HG03342 (cell line): ENCODE measurements at regions not wholly inside any gene's neighbourhood (a gene's known extent, or its start where the extent isn't known, plus 50 kb on each side); places are given as distances from the start of the nearest gene placed in this dataset.

Source experiments
- ATAC-seq: cut with Tn5 transposase; IDR thresholded peaks from one replicate; pipeline ENCODE4 v1.9.1; 2021; ENCODE audit warnings: mild to moderate bottlenecking, moderate library complexity; ENCODE audit not compliant: unreplicated experiment

DNA sequence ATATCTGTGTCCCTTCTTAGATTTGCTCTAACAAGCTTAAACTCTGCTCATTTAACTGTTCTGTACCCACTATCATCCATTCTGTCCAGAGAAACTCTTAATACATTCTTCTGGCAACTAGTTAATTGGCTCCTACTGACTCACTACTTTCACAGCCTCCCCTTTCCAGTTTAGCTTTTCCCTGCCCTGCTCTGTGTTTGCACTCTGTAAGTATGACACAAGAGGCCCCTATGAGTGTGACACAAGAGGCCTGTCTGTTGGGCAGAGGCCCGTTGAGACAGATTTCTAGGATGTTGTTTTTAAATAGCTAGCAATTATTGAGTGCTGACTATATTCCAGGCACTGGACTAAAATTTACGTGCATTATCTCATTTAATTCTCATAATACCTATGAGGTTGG, 246.0 kb upstream of the DAAM1 start:
- ATAC-seq: no peak

DNA sequence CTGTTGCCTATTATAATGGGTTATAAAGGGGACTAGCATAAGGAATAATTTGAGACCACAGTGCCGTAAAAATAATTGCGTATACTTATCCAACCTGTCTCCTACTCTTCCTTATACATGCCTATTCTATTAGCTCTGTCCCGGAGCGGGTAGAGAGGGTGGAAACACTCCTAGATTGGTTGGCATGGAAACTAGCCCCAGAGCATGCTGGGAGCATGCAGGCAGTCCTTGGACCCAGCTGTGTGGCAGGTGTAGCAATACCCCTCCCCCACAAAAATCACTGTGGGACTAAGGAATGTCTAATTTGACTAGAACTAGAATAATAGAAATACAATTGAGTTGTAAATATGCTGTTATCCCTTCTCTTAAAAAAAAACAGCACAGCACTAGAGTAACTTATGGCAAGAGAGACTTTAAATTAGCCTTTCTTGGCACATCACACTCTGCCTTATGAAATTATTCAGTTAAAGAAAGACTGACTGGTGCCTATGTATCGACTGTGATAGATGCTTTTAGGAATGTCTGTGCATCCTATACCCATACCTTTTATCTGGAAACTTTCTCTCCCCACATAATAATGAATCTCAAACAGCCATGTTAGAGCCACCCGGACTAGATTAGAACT, 244.0 kb upstream of the DAAM1 start:
- ATAC-seq: no peak

DNA sequence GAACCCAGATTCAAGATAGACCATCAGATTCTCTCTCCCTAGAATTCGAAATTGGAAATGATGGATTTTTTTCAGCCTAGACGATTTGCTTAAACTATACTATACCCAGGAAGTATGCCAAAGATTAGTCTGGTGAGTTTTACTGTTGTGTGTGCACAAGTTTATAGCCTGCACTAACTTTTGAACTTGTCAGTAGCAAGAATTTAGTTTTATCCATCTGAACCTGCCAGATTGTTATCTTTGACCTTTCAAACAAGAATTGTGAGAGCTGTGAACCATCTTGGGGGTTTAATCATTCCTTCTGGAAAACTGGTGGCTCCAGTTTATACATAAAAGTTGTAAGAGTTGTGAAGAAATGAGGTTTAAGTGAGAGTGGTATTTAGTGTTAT, 243.5 kb upstream of the DAAM1 start:
- no peak for ATAC-seq

DNA sequence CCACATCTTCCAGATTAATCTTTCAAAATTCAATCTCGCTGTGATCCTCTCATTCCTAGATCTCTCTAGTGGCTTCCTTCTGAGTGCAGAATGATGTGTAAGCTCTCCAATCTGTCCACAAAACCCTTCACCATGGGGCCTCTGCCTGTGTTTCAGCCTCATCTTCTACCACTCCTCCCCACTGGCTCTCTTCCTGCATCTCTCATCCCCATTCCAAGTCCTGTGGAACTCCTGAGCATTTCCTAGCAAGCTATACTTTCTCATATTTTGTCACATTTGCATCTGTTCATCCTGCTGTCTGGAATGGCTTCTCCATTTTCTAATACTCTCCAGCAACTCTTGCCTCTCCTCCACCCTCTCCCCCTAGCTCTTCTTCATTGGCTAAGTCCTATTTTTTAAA, 242.0 kb upstream of the DAAM1 start:
- ATAC-seq: no peak

DNA sequence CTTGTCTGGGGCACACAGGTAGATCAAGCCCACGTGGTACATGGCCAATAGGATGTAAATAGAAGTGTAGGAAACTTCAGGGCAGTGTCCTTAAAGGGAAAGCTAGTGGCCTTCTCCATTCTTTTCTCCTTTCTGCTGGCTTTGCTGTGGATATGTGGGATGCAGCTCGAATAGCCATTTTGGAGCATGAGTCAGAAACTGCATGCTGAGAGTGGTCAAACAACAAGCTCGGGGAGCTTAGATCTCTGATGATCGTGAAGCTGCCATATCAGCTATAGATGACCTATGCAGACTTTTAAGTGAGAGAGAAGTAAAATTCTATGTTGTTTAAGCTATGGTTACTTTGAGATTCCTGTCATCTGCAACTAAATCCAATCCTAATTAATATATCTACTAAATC, 241.3 kb upstream of the DAAM1 start:
- no peak for ATAC-seq

DNA sequence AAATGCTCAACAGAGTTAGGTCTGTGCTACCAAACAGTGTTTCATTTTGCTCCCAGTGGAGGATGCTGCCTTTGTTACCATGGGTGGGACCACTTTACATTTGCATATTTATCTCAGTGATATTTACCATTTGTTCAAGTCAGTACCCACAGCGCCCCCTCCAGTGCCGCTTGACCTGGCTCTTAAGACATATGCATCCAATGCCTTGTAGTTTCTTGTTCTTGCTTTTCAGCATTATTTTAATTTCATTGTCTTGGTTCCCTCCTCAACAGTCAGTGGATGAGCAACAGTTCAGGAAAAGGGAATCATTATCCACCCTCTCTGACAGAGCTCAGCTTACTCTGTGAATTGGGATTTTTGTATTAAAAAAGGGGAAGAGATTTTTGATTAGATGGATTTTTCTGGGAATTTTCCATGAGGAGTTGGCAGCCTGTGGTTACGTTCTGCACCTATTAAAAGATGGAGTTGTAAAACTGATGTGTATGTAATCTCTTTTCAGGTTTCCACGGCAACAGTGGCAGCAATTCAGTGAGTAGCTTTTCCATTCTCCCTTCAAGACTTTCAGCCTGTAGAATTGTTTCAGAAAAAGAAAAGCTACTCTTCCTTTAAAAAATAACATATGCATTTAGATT, 240.5 kb upstream of the DAAM1 start:
- ATAC-seq: no peak

DNA sequence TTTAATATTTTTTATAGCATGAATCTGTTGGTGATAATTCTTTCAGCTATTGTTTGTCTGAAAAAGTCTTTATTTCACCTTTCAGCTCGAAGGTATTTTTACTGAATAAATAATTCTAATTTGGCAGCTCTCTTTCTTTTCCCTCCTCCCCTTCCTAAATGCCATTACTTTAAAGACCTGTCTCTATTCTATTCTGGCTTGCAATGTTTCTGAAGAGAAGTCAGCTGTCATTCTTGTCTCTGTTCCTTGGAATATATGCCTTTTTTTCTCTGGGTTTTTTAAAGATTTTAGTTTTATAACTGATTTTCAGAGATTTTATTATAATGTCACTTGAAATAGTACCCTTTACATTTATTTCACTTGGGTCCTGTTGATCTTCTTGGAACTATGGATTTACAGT, 237.9 kb upstream of the DAAM1 start:
- ATAC-seq: no peak

DNA sequence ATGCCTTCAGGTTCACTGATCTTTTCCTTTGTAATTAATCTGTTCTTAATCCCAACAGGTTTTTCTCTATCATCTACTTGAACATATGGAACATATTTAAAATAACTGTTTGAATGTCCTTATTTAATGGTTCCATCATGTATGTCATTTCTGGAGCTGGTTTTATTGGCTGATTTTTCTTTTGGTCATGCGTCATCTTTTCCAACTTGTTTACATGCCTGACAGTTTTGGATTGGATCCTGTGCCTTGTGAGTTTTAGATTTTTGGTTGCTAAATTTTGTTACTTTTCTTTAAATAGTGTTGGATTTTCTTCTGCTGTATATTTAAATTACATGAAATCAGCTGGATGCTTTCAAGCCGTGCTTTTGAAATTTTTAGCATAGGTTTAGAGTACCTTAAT, 237.3 kb upstream of the DAAM1 start:
- no peak for ATAC-seq

DNA sequence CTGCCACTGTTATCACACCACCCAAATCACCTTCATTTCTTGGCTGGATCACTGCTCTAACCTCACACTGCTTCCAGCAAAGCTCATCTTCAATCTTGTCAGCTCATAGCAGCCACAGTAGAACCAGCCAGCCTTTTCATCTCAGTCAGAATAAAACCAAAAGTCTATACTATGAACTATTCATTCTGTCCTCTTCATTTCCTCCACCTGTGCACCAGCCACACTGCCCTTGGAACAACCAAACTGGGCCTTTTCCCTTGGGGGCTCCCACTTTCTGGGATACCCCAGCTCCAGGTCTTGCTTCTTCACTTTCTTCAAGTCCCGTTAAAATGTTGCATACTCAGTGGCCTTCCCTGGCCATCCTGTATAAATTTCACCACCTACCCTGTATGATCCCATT, 234.4 kb upstream of the DAAM1 start:
- no peak for ATAC-seq

DNA sequence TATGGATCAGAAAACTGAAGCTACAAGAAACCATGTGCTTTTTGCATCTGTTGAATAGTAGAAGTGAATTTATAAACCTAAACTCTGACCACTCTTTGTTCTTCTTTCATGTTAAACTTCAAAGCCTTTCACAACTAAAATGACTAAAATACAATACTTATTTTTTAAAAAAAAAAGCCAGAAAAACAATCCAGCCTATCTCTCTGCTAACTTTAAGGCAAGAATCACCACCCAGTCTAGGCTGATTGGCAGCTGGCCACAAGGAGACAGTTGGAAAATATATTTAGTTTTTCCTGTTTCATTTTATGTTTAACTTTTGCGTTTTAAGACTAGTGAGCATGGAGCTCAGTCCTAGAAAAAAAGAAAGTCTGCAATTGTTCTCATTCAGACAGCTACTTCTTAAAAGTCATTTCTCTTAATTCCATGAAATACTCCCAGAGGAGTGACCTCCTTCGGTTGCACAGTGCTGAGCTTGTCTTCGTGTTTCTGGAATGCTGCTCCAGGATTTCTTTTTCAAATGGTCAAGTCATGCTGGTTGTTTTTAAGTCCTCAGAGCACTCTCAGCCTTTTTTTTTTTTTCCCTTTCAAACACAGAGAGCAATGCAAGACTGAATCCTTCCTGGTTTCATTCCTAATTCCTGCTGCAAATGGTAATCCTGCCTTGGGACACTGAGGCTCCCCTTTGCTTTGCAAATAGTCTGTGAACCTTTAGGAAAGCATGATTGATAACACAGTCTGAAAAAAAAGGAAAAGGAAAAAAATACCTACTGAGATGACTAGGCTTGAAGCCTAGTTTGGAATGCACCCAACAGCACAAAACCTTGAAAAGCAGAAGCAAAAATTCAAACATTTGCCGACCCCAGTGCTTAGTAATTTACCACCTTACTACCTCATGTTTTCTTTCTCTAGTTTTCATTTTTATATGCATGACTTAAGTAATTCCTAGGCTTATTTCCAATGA, 233.3 kb upstream of the DAAM1 start:
- ATAC-seq: no peak

DNA sequence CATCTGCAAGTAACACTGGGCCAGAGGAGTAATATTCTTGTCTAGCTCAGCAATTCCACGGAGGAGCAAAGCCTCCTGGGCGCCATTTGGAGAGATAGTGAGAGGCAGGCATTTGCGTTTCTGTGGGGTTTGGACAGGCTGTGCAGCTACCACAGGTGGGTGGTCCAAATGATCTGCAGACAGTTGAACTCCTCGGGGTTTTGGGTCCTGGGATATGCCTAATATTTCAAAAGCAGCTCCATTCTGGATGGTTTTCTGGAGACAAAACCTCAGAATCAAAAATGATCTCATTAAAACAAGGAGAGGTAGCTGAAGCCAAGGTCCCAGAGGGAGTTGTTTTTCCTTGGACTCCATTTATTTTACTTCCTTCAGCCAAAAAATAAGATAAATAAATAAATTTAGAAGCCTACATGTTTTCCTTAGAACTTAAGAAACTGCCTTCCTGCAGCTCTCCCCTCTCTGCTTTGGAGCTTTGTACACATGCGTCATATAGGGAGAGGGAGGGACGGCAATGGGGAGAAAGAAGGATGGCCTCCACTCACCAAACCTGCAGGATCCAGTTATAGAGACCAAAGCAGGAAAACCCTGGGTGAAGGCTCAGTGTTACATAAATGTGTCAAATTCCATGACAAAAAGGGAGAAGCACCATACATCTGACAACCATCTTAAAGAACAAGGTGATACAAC, 227.3 kb upstream of the DAAM1 start:
- no peak for ATAC-seq

DNA sequence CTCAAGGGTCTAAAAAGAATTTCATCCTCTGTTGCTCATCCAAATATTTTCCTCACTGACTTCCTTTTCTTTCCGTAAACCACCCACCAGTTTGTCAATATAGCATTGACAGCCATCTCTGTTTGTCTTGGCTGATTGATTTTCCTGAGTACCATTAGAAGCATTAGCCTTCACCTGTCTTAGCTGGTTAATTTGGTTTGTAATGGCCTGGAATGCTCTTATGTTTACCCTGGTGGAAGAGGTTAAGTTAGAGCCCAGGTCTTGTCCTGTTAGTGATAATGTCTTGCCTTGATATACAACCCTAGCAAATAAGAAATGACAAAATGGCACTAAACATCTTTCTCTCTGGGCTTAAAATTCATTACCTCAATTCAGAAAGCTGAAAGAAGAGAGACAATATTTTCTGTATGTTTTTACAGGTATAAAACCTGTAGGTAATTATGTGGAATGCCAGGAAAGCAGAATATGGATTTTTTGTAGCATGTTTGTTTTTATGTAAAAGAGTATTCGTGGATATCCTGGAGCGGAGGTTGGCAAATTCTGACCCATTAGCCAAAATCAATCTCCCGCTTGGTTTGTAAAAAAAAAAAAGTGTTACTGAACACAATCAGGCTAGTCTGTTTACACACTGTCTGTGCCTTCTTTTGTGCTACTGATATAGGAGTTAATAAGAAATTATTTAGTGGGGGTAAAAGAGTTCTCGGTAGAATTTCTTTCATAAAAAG, 224.4 kb upstream of the DAAM1 start:
- ATAC-seq: no peak

DNA sequence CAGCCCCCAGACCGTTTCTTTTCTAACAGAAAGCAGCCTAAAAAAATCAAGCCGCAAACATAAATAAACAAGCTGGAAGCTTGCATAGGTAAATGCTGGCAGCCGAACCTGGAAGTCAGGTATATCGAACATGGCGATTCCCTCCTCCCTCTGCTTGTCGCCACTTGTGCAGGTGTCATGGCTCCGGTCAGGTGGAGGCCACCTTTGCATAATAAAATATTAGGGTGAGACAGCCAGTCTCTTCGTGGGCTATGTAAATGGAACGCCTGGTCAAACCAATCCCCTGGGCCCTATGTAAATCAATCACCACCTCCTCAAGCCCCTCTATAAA, 223.9 kb upstream of the DAAM1 start:
- no peak for ATAC-seq

DNA sequence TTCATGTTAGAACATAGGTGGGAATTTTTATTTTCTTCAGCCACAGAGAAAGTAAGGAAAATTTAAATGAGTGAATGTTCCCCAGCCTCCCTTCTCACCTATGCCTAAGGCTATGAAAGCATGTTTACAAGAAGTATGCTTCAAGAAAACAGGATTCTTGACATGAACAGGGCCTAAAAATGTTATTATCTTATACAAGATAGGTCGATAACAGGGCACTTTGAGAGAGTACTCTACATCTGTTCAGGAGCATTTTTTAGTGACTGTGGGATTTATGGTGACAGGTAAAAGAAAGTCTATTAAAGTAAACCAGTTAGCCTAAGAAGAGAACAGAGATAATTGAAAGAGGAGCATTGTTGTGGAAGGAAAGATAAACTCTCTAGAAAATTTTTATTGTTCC, 222.9 kb upstream of the DAAM1 start:
- ATAC-seq: no peak

DNA sequence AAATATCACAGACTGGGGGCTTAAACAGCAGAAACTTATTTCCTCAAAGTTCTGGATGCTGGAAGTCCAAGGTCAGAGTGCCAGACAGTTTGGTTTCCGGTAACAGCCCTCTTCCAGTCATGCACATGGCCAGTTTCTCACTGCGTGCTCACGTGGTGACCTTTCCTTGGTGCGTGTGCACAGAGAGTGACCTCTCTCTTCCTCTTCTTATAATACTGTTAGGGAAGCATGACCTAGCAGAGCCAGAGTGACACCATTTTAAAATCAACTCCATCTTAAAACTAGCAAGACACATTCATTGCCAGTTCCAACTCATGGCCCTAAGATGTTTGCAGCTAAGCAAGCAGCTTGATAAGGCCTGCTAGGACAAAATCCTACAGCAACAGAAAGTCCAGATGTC, 221.5 kb upstream of the DAAM1 start:
- ATAC-seq: no peak

DNA sequence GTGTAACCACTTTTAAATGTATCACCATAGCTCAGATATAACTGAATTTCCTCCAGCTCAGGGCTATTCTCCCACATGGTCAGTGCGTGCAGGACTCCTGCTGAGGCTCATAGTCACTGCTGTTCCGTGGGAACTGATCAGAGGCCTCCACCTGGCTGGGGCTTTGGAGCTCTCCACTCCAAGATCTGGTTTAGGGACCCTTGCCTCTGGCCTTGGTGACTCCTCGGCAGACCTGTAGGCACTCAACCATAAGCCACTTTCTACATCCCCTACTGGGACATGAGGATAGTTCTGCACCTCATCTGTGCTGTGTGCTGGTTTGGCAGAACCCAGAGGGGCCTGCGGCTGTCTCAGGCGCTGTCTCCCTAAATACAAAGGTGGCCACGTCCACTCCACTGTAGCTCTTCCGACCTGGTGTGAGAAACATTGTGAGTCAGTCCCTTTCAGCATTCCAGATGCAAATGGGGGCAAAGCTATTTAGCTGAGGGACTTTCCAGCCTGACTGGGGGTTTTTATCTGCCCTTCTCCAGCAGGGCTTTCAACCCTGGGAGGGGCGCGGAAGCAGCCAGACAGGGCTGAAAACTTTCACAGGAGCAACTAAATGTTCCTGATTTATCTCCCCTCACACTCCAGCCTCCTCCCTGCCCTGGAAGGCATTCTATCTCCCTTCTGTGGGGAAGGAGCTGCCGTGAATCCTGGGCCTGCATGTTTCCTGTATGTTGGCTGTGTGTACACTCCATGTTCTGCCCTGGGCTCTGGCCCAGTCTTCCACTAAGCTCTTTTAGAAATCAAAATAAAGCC, 218.3 kb upstream of the DAAM1 start:
- peak; percentile 50 for ATAC-seq

DNA sequence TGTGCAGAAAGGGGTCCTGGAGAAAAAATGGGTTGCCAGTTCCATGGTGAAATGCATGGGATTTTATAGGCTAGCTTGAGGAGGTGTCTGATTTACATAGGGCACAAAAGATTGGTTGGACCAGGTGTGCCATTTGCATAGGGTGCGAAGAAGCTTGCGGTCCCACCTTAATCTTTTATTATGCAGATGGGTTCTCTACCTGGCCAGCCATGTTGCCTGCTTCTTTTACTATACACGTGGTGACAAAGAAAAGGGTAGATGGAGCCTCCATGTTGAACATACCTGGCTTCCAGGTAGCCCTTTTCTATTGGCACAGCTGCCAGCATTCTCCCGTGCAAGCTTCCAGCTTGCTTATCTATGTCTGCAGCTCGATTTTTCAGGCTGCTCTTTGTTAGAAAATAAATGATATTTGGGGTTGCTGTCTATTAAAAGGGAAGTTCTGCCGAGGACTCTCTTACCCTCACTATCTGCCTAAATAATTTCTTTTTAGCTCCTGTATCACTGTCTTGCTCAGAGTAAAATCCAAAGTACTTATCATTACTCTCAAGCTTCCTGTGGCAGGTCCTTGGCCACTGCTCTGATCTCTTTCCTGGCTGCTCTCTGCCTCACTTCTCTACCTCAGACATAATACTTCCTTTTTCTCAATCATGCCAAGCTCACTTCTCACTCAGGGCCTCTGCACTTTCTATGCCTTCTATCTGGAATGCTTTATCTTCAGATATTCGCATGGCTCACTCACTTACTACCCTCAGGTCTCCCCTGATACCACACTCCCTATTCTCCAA, 216.0 kb upstream of the DAAM1 start:
- ATAC-seq: no peak

DNA sequence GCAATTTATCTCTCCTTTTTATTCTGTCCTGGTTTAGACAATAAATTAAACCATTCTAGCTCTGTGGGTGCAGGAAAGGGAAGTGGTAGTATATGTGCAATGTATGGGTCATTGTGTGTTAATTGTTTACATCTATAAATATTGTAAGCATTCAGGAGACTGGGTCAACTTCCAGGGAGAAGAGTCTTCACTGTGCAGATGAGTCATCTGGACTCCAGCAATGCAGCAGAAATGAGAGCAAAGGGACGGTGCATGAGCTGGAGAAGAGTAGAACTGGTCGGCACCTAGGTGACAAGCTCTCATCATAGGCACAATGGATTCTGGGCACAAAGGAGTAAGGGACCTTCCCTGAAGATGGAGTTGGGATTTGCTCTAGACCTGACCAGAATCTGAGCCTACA, 211.1 kb upstream of the DAAM1 start:
- no peak for ATAC-seq

DNA sequence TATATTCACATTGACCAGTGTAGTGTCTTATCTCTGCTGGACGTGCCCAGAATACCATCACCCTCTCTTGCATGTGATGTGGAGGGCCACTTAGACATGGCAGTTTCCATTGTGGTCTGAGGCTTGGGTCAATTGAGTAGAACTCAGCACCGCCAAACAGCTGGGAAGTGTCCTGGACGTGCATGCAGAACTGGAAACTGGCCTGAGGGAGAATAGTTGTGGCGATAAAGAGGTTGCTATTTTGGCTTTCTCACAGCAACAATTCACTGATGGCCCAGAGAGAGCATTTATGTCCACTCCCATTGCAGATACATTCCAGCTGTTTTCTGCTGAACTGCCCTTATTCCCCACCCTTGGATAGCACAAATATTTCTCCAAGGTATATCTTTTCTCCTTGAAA, 210.1 kb upstream of the DAAM1 start:
- no peak for ATAC-seq
